ENCODE measurements at regions not wholly inside any gene's neighbourhood (a gene's known extent, or its start where the extent isn't known, plus 50 kb on each side); places are given as distances from the start of the nearest gene placed in this dataset.

GRCh38 chr21:14716761-14717396 is 170.8 kb upstream of the SAMSN1 start:
- no peak overlapping the region for H3K4me2 ChIP-seq
- H3K4me3 ChIP-seq = no peak overlapping the region
- H3F3A ChIP-seq (ENCODE audit: insufficient read depth, low read depth) = no peaks in the 10 kb centered on the region
- no peaks in the 10 kb centered on the region for H4K20me1 ChIP-seq (ENCODE audit: insufficient read depth)
- BruUV-seq (replicated peaks) = no TSS peak
- ChIA-PET CTCF (no interaction called here), POLR2A (ENCODE audit: unreplicated experiment) (no interaction called here)
- peaks cover 4% of the 10 kb centered on the region; the same call in 1 of the 2 replicates for H3K9me3 ChIP-seq (ENCODE audit: insufficient read depth, low read depth)
- no peaks in the 10 kb centered on the region for H3K27me3 ChIP-seq (ENCODE audit: insufficient read depth, low read depth)
- DNase-seq = no peak
- no peaks in the 10 kb centered on the region for H3K9me2 ChIP-seq (ENCODE audit: insufficient read depth)
- intact Hi-C loops (cut with micrococcal nuclease; ENCODE audit: unreplicated experiment) = no loop called here
- no peaks in the 10 kb centered on the region for H3K36me3 ChIP-seq (ENCODE audit: low read depth)
- H3K27ac ChIP-seq = no peak overlapping the region
- no peaks in the 10 kb centered on the region for H3K4me1 ChIP-seq (replicated peaks; ENCODE audit: insufficient read depth)
- H3K79me2 ChIP-seq (ENCODE audit: low read depth) = no peaks in the 10 kb centered on the region
- no peak overlapping the region for H2AFZ ChIP-seq
- TF ChIP-seq CTCF (conservative IDR thresholded peaks at IDR 0.05) = no peak
- no peak for TF ChIP-seq EZH2 (IDR thresholded peaks at IDR 0.05; ENCODE audit: low read depth)

DNA sequence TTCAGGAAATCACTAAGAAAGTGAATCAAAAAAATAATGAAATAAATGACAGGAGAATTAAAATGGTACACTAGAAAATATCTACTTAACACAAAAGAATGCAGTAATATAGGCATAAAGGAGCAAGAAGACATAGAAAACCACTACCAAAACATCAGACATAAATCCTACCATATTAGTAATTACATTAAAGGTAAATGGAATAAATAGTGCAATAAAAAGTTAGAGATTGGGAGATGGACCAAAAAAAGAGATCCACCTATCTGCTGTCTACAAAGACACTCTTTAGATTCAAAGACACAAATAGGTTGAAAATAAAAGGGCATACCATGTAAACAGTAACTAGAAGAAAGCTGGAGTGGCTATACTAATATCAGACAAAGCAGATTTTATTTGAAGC is 167.0 kb upstream of the SAMSN1 start:
- no peaks in the 10 kb centered on the region for H3F3A ChIP-seq (ENCODE audit: insufficient read depth, low read depth)
- H2AFZ ChIP-seq = no peak overlapping the region
- TF ChIP-seq EZH2 (IDR thresholded peaks at IDR 0.05; ENCODE audit: low read depth) = no peak
- no peak for TF ChIP-seq CTCF (conservative IDR thresholded peaks at IDR 0.05)
- no peaks in the 10 kb centered on the region for H3K36me3 ChIP-seq (ENCODE audit: low read depth)
- intact Hi-C loops (cut with micrococcal nuclease; ENCODE audit: unreplicated experiment) = no loop called here
- ChIA-PET POLR2A (ENCODE audit: unreplicated experiment) (no interaction called here), CTCF (no interaction called here)
- no peak overlapping the region for H3K27ac ChIP-seq
- no TSS peak for BruUV-seq (replicated peaks)
- no peaks in the 10 kb centered on the region for H3K9me2 ChIP-seq (ENCODE audit: insufficient read depth)
- no peak for DNase-seq
- H3K79me2 ChIP-seq (ENCODE audit: low read depth) = no peaks in the 10 kb centered on the region
- no peak overlapping the region for H3K4me3 ChIP-seq
- H3K27me3 ChIP-seq (ENCODE audit: insufficient read depth, low read depth) = no peaks in the 10 kb centered on the region
- H3K4me1 ChIP-seq (replicated peaks; ENCODE audit: insufficient read depth) = no peaks in the 10 kb centered on the region
- no peaks in the 10 kb centered on the region for H4K20me1 ChIP-seq (ENCODE audit: insufficient read depth)
- H3K4me2 ChIP-seq = no peak overlapping the region
- H3K9me3 ChIP-seq (ENCODE audit: insufficient read depth, low read depth) = peaks cover 4% of the 10 kb centered on the region; the same call in 1 of the 2 replicates

DNA sequence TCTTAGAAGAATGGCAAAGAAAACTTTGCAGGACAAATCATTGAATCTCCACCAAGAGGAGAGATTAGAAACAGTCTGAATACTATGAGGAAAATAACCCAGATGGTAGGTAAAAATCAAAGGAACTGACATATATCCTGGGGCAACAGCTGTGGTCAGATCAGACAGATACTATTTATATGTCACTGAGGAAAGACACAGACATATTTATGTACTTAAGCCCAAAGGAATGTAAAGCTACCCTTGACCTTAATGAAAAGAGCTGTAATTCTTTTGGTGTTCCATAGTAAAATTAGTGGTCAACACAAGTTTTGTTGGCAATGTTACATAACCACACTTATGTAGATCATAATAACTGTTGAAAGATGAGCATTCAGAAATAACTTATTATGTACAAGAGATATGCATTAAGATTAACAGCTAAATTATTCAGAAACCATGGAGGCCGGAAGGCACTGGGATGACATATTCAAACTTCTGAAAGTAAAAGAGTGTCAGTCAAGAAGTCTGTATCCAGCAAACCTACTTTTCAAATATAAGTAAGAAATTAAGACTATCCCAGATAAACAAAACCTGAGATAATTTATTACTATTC is 166.1 kb upstream of the SAMSN1 start:
- no peak for TF ChIP-seq CTCF (conservative IDR thresholded peaks at IDR 0.05)
- TF ChIP-seq EZH2 (IDR thresholded peaks at IDR 0.05; ENCODE audit: low read depth) = no peak
- H3K79me2 ChIP-seq (ENCODE audit: low read depth) = no peaks in the 10 kb centered on the region
- ChIA-PET POLR2A (ENCODE audit: unreplicated experiment) (interaction anchor here (0.5 kb wide), 1 partner anchor 353 kb away, joined by 3 read pairs; the partner anchor contains the start of gene NRIP1), CTCF (no interaction called here)
- no peaks in the 10 kb centered on the region for H3F3A ChIP-seq (ENCODE audit: insufficient read depth, low read depth)
- intact Hi-C loops (cut with micrococcal nuclease; ENCODE audit: unreplicated experiment) = no loop called here
- peaks cover 4% of the 10 kb centered on the region; the same call in 1 of the 2 replicates for H3K9me3 ChIP-seq (ENCODE audit: insufficient read depth, low read depth)
- H2AFZ ChIP-seq = no peak overlapping the region
- H3K9me2 ChIP-seq (ENCODE audit: insufficient read depth) = no peaks in the 10 kb centered on the region
- DNase-seq = no peak
- H3K27me3 ChIP-seq (ENCODE audit: insufficient read depth, low read depth) = no peaks in the 10 kb centered on the region
- no peaks in the 10 kb centered on the region for H4K20me1 ChIP-seq (ENCODE audit: insufficient read depth)
- H3K36me3 ChIP-seq (ENCODE audit: low read depth) = no peaks in the 10 kb centered on the region
- no TSS peak for BruUV-seq (replicated peaks)
- no peak overlapping the region for H3K27ac ChIP-seq
- no peaks in the 10 kb centered on the region for H3K4me1 ChIP-seq (replicated peaks; ENCODE audit: insufficient read depth)
- H3K4me3 ChIP-seq = no peak overlapping the region
- H3K4me2 ChIP-seq = no peak overlapping the region
